GM19043 (cell line): ENCODE measurements at regions not wholly inside any gene's neighbourhood (a gene's known extent, or its start where the extent isn't known, plus 50 kb on each side); places are given as distances from the start of the nearest gene placed in this dataset.
"Not testable (repeated sequence)": the region's sequence is repeated elsewhere in the genome, so short reads cannot be mapped to it uniquely, and the experiment has no call there.

ENCODE experiments used
- ATAC-seq: cut with Tn5 transposase; IDR thresholded peaks from one replicate; pipeline ENCODE4 v1.9.1; 2021; ENCODE audit warnings: low read depth; ENCODE audit not compliant: unreplicated experiment

GRCh38 chr6:125640441-125641150, 108.8 kb upstream of the HEY2 start:
- no peak for ATAC-seq

GRCh38 chr6:125643967-125644661, 105.3 kb upstream of the HEY2 start:
- ATAC-seq: not testable (repeated sequence)

DNA sequence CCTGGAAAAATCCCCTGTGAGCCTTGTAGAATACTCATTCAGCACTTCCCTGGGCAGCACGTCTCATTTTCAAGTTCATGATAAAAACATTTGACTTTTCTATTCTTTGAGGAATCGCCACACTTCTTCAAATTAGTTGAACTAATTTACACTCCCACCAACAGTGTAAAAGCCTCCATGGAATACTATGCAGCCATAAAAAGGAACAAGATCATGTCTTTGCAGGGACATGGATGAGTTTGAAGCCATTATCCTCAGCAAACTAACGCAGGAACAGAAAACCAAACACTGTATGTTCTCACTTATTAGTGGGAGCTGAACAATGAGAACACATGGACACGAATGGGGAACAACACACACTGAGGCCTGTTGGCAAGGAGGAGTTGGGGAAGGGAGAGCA, 102.0 kb upstream of the HEY2 start:
- ATAC-seq: no peak

- ATAC-seq: not testable (repeated sequence)
Measured at GRCh38 chr6:125653752-125654151, 95.7 kb upstream of the HEY2 start.

GRCh38 chr6:125655511-125655910, 93.9 kb upstream of the HEY2 start:
- ATAC-seq: no peak

DNA sequence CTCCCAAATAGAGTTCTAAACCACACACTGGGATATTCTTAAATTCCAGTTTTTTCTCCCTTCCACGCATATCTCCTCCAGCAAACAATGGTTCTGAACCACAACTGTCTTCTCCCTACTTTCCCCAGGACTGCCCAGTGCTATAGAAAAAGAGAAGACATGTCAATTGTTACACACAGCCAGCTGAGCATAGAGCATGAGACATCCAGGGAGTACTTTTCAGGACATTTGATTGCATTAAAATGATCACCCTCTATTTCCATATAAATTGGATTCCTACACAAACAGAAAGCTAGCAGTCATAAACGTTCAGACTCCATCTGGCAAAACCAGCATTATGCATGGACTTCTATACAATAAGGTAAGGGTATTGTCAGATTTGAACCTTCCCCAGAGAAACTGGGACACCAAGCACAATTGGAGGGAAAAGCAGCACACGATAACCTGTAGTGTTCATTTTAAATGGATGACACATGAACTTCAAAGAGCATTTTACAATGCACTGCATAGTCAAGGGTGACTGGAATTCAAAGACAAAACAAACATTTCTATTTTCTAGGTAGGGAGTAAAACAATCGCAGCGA, 93.1 kb upstream of the HEY2 start:
- no peak for ATAC-seq

GRCh38 chr6:125658136-125658535, 91.3 kb upstream of the HEY2 start:
- no peak for ATAC-seq

- no peak for ATAC-seq
Measured at GRCh38 chr6:125658759-125659431, 90.5 kb upstream of the HEY2 start.

DNA sequence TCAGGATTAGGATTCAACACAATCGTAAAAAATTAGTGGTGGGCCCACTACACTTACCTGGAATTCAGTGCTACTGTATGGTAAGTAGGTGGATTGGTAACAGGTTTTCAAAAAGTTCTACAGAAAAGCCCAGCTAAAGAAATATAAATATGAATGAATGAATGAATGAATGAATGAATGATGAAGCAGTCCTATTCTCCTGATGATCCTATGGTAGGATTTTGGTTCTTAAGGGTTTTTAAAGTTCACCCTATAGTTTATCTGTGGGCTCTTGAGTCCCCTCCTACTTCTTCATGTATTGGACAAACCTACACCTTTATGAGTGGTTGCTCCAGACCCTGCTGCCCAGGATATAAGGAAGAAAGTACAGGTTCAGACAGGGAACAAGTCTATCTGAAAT, 89.5 kb upstream of the HEY2 start:
- ATAC-seq: no peak

DNA sequence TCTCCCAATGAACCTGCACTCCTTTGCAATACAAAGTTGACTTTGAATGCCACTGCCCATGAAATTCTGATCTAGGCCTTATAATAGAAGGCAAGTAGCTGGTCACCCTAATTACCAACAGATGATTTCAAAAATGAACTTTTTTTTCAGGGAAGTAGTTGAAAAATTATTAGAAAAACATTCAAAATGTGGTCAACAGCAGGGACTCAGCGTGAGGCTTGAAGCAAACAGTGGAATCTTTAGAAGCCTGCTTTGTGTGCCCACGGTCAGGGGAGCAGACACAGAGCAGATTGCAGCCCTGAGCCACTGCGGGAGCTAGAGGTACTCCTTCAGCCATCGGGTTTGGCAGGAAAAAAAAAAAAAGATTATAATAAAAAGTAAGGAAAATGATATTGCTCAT, 87.1 kb upstream of the HEY2 start:
- no peak for ATAC-seq

- no peak for ATAC-seq
Measured at GRCh38 chr6:125665295-125665814, 84.1 kb upstream of the HEY2 start.

DNA sequence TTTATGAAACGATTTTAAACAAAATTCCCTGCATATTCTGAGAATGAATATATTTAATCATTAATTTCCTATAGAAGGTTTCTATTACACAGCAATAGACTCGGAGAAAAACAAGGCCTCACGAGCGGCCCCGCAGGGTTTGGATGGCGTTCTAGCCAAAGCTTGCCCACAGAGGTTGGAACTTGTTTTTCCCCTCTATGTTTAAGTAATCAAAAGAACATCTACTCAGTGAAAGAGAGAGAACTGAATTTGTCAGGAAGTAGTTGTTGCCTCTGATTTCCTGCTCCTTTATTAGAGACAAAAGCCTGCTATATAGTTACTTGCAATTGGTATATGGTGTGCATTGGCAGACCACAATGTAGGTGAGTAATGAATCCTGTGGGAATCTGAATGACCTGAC, 82.1 kb upstream of the HEY2 start:
- no peak for ATAC-seq

DNA sequence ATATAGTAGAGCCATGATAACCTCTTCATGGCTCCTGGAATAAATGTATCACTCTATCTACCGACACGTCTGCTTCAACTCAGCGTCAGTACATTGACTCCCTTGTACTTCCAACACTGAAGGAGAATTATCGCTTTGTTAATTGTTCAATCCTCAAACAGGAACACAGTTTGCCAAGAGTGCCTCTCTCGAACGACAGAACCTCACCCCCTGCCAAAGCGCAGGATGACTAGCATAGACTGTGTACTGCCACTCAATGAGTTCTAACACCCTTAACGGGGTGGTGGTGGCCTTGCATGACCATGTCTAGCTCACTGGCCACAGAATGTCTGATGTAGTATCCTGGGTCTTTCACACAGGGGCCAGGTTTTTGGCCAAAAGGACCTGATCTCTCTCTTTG, 81.4 kb upstream of the HEY2 start:
- ATAC-seq: no peak

- ATAC-seq: no peak
Measured at GRCh38 chr6:125670568-125670967, 78.9 kb upstream of the HEY2 start.

- no peak for ATAC-seq
Measured at GRCh38 chr6:125671323-125671722, 78.1 kb upstream of the HEY2 start.

DNA sequence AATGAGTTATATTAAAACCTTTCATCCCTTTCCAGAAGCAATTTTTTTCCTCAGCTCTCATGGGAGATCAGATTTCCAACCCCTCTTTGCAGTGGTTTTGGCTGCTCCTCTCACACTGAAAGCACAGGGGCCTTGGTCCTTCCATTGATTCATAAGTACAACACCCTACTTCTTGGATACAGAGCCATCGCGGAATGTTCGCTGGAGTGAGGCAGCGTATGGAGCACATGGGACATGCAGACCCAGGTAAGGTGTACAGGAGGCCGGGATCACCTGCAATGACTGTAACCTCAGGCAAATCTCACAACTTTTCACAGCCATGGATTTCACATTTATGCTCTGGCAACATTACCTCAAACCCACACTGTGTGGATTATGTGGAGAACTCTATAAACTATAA, 75.2 kb upstream of the HEY2 start:
- ATAC-seq: no peak

DNA sequence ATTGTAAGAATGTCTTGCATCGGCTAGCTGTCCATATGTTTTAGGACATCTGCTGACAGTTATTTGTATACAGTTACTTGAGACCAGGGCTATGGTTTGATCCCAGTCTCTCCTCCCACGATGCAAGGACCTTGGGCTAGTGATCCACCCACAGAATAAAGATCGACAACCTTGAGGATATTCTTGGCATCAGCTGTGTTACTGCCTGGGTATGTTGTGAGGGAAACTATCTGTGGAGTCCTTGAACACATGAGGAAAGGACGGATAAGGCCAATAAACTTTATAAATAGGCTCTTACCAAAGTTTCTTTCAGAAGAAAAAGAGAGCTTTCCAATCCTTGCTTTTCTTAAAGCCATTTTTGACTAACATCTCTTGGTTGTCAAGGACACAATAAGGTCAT, 70.8 kb upstream of the HEY2 start:
- no peak for ATAC-seq

DNA sequence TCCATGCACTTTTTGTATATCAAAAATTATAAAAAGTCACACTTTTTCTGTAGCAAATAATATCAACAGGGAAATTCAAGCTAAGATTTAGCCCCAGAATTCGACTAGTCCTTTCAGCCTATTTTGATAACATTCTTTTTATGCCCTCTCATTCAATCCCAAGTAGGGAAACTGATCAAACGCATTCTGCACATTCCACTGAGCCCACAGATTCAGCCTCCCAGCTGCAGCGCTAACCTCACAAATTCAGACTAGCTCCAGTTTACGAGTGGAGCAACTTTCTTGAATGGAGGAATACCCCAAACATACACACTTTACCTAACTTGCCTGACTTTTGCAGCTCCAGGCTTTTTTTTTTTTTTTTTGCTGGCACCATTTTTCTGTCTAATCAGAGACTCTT, 70.3 kb upstream of the HEY2 start:
- no peak for ATAC-seq

DNA sequence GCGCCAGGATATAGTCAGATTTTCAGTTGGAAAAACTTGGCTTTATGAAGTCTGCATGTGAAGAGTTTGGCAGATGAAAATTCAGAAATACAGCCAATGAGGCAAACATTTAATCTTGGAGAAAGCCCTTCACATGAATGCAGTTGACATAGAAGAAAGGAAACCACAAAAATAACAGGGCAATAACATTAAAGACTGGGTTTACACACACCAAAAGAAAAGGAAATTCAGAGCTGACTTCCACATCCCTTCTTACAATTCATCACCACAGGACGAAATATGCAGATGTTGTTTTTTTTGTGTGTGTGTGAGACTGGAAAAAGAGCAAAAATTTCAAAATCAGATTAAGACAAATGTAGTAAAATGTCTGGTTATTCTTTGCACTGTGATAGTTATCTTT, 69.8 kb upstream of the HEY2 start:
- ATAC-seq: no peak

- ATAC-seq: no peak
Measured at GRCh38 chr6:125682939-125683338, 66.5 kb upstream of the HEY2 start.

DNA sequence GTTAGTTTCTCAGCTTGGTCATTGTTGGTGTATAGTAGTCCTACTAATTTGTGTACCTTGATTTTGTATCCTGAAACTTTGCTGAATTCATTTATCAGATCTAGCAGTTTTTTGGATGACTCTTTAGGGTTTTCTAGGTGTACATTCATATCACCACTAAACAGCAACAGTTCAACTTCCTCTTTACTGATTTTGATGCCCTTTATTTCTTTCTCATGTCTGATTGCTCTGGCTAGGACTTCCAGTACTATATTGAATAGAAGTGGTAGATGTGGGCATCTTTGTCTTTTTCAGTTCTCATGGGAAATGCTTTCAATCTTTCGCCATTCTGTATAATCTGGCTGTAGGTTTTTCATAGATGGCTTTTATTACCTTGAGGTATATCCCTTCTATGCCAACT, 61.3 kb upstream of the HEY2 start:
- ATAC-seq: no peak
